Myocyte (in vitro differentiated cells): ENCODE measurements at regions not wholly inside any gene's neighbourhood (a gene's known extent, or its start where the extent isn't known, plus 50 kb on each side); places are given as distances from the start of the nearest gene placed in this dataset.
A peak's percentile ranks its signal among the peaks of the same experiment; 100 is the strongest.

Experiments used
- DNase-seq: peaks from one replicate; pipeline ENCODE4 v3.0.0-alpha.2; 2012; ENCODE audit warnings: low read depth

- no peak for DNase-seq
These were observed 426.3 kb downstream of the KCTD12 start for GRCh38 chr13:76459863-76460262.

- peak; percentile 94 for DNase-seq
These were observed 430.2 kb downstream of the KCTD12 start for GRCh38 chr13:76455960-76456359.

GRCh38 chr13:76454991-76455390 is 431.2 kb downstream of the KCTD12 start:
- no peak for DNase-seq

GRCh38 chr13:76449716-76450115 is 436.5 kb downstream of the KCTD12 start:
- no peak for DNase-seq

GRCh38 chr13:76446191-76446590 is 440.0 kb downstream of the KCTD12 start:
- DNase-seq: no peak

GRCh38 chr13:76440568-76440967 is 445.6 kb downstream of the KCTD12 start:
- DNase-seq: no peak

- DNase-seq: no peak
These were observed 446.7 kb downstream of the KCTD12 start for GRCh38 chr13:76439546-76439945.

GRCh38 chr13:76438050-76438449 is 448.2 kb downstream of the KCTD12 start:
- no peak for DNase-seq

- DNase-seq: peak; percentile 79
These were observed 460.3 kb downstream of the KCTD12 start for GRCh38 chr13:76425935-76426334.

GRCh38 chr13:76421011-76421410 is 465.2 kb downstream of the KCTD12 start:
- DNase-seq: no peak

- no peak for DNase-seq
These were observed 467.8 kb downstream of the KCTD12 start for GRCh38 chr13:76418404-76418803.

GRCh38 chr13:76414320-76414719 is 471.9 kb downstream of the KCTD12 start:
- DNase-seq: no peak

GRCh38 chr13:76406243-76406642 is 480.0 kb downstream of the KCTD12 start:
- no peak for DNase-seq

- DNase-seq: peak; percentile 64
These were observed 487.8 kb downstream of the KCTD12 start for GRCh38 chr13:76398425-76398824.

GRCh38 chr13:76397413-76397812 is 488.8 kb downstream of the KCTD12 start:
- DNase-seq: no peak

GRCh38 chr13:76389321-76389720 is 496.9 kb downstream of the KCTD12 start:
- DNase-seq: no peak

GRCh38 chr13:76387566-76387965 is 498.6 kb downstream of the KCTD12 start:
- no peak for DNase-seq

- no peak for DNase-seq
These were observed 499.9 kb downstream of the KCTD12 start for GRCh38 chr13:76386321-76386720.

GRCh38 chr13:76385586-76385985 is 500.6 kb downstream of the KCTD12 start:
- no peak for DNase-seq

GRCh38 chr13:76383676-76384461 is 502.3 kb downstream of the KCTD12 start:
- peak; percentile 93 for DNase-seq

GRCh38 chr13:76380446-76381065 is 505.6 kb downstream of the KCTD12 start:
- DNase-seq: peak; percentile 96

- no peak for DNase-seq
These were observed 506.7 kb downstream of the KCTD12 start for GRCh38 chr13:76379341-76380105.
